HG03045 (cell line): ENCODE measurements at regions not wholly inside any gene's neighbourhood (a gene's known extent, or its start where the extent isn't known, plus 50 kb on each side); places are given as distances from the start of the nearest gene placed in this dataset.
"Not testable (repeated sequence)": the region's sequence is repeated elsewhere in the genome, so short reads cannot be mapped to it uniquely, and the experiment has no call there.

Source experiments
- ATAC-seq: cut with Tn5 transposase; IDR thresholded peaks from one replicate; pipeline ENCODE4 v1.9.1; 2021; ENCODE audit warnings: mild to moderate bottlenecking, moderate library complexity; ENCODE audit not compliant: unreplicated experiment

DNA sequence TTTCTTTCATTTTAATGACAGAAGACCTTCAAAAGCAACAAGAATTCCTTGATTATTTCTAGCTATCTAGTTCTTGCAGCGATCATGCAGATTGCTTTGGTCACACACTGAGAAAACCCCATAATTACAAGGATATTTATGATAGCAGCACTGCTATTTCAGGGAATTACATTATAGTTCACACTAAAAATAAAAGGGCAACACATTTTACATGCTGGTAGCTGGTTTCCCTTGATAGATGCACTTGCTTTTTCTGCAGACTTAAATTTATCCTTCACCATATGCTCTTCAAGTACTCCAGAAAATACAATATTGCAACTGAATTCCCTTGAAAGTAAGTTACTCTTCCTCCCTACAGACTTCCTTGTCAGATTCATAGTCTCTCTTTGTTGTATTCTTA lies 751.1 kb downstream of the CCDC85A start:
- no peak for ATAC-seq

DNA sequence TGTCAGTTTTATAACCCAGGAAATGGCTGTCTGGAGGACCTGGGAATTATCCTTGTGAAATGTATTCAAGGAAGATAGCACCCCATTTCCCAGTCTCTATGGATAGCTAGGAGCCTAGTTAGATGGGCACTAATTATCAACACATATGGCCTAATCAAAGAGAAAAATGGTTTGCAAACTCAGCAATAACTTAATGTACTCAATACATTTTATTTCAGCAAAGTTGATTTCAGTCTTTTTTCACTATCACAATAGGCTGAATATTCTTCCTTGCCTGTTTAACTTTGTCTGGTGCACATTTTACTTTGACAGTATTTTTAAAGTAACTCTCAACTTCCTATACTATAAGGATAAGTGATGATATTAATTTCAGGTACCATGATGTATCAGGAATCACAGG lies 756.3 kb downstream of the CCDC85A start:
- ATAC-seq: no peak

DNA sequence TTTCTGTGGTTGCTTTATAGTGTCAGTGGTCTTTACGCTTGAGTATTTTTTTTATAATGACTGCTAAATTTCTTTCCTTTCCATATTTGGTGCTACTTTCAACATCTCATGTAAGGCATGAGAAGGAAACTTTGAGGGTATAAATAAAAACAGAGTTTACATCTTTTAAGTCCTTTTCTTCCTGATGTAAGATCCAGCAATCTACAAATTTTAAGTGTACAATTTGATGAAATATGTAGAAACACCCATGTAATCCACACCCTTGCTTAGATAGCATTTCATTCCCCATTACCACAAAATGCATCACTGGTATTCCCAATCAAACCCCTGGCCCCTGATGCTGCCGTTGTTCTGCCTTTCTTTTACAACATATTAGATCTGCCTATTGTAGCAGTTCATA lies 769.1 kb downstream of the CCDC85A start:
- ATAC-seq: no peak

DNA sequence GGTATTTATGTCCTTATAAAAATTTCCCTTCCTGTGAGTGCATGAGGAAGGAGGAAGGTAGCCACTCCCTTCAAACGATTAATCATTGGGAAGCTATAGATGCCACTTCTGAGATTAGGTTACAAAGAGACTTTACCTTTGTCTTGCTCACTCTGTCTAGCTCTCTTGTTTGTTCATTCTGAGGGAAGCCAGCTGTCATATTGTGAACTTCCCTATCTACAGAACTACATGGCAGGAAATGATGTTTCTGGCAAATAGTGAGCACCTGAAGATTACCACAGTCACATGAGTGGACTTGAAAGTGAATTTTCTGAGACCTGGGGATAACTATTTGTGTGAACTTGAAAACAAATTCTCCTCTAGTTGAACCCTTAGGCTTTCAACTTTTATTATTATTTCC lies 776.8 kb downstream of the CCDC85A start:
- ATAC-seq: no peak

DNA sequence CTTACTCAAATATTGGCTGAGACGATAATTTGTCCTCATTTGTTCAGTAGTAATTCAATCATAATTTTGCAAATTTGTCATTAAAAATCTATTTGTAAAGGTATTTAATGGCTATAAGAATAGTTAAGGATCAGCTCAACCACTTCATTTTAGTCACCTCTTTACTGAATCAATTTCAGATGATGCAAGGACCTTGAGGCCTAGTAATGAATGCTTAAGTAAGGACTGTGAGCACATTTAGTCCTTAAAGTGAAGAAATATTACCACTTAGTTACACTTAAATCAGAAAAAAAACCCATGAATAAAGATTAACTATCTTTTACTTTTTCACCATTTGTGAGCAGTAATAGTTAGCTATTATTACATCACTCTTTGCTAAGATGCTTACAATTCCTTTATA lies 778.9 kb downstream of the CCDC85A start:
- no peak for ATAC-seq

DNA sequence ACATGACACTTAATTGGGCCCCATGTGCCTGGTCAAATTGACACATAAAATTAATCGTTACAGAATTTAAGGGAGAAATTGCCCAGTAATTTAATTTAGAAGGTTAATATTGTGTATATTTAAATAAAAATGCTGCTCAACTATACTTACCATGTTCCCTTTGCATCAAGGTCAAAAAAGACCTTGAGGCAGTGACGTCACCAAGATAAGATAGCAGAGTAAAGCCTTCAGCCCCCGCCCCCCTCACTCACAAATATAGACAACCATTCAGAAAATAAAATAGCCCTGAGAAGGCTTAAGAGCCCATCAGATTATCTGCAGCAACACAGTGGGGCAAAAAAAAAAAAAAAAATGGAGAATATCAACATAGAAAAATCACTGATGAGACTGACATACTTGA lies 785.7 kb downstream of the CCDC85A start:
- no peak for ATAC-seq

DNA sequence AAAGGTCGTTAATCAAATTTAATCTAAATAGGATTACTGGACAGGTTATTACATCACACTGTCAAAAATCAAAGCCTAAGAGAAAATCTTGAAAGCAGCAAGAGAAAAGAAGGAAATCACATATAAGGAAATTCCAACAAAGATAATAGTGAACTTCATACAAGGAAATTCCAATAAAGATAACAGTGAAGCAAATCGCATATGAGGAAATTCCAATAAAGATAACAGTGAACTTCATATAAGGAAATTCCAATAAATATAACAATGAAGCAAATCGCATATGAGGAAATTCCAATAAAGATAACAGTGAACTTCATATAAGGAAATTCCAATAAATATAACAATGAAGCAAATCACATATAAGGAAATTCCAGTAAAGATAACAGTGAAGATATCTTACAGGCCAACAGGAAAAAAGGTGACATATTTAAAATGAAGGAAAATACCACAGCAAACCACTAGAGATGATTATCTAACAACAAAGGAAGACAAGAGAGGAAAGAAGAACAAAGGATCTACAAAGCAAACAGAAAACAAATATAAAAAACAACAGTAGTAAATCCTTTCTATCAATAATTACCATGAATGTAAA lies 787.7 kb downstream of the CCDC85A start:
- no peak for ATAC-seq

DNA sequence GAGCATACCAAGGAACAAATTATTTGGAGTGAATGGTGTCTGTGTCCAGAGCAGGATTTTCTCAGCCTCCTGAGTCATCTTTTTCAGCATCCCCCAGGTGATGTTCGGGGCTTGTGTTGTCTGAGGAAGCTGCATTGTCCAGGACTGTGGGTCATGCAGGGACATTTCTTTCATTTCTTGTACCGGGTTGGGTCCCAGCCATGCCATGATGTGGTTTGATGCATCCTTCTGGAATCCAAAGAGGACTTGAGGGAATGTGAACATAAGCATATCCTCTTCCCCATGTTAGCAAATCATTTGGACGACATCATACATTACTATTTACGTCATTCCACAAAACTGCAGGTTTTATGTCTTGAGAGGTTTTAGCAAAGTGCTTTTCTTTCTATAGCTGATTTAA lies 797.8 kb downstream of the CCDC85A start:
- no peak for ATAC-seq

DNA sequence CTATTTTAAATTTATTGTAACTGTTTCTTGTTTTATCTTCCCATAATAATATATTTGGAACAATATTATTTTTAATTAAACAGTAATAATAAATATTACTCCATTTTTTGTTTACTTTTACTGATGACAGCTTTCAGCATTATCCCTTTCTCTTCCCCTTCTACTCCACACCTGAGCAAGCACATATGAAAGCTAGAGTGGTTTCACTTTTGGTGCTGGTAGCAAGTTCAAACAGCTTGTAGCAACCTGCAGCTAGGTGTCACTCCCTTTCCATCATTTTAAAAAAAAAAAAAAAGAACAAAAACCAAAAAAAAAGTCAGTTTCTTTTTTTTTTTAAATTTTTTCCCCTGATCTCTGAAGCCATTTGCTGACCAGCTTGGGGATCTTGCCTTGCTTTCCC lies 801.8 kb downstream of the CCDC85A start:
- no peak for ATAC-seq

DNA sequence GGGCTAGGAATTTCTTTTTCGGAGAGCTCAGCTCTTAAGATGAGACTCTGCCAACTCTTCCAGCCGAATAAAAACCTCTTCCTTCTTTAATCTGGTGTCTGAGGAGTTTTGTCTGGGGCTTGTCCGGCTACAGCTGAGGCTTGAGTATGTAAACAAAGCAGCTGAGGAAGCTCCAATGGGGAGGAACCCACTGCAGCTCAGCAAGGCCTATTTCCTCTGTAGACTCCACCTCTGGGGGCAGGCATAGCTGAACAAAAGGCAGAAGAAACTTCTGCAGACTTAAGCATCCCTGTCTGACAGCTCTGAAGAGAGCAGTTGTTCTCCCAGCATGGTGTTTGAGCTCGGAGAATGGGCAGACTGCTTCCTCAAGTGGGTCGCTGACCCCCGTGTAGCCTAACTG lies 838.7 kb downstream of the CCDC85A start:
- ATAC-seq: no peak

DNA sequence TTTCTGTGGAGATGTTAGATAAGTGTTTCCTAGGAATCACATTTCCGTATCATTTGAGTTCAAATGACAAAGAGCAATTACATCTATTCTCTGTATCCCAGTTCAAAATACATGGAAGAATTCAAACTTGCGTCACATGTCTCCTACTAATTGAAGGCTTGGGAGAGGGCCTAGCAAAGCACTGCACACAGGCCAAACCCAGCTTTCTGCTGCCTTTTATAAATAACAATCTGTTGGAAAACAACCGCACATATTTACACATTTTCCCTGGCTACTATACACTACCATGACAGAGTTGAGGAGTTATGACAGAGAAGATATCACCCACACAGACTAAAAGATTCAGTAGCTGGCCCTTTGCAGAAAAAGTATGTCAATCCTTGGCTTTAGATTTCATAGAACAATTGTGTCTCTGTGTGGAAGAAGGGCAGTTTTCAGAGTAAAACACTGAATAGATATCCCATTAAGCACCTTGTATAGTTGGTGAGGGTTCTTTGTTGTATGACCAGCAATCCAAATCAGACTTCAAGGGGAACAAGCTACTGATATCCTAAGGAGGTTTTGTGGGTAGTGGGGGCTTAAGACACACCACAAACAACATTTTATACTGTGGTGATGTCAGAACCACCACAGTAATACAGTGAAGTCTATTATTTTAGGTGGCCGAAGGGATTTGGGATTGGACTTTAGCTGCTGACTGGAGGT lies 861.3 kb downstream of the CCDC85A start:
- no peak for ATAC-seq

DNA sequence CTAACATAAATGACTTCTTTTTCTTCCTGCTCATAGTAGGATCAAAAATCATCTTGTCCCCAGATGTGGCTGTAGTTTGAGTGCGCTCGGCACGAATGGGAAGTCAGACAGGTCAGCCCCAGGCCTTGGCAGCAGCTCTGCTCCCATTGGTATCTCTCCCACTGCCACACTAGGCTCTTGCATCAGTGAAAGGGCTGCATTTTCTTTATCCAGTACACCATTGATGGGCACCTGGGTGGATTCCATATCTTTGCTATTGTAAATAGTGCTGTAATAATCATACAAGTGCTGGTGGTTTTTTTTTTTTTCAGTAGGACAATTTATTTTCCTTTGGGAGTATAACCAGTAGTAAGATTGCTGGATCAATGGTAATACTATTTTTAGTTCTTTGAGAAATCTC lies 865.5 kb downstream of the CCDC85A start:
- ATAC-seq: no peak

DNA sequence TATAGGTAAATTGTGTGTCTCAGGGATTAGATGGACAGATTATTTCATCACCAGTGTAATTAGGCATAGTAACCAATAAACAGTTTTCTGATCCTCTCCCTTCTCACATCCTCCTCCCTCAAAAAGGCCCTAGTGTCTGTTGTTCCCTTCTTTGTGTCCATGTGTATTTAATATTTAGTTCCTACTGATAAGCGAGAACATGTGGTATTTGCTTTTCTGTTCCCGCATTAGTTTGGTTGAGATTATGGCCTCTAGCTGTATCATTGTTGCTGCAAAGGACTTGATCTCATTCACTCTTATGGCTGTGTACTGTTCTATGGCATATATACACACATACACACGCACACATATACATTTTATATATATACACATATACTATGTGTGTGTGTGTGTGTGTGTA lies 866.2 kb downstream of the CCDC85A start:
- no peak for ATAC-seq

DNA sequence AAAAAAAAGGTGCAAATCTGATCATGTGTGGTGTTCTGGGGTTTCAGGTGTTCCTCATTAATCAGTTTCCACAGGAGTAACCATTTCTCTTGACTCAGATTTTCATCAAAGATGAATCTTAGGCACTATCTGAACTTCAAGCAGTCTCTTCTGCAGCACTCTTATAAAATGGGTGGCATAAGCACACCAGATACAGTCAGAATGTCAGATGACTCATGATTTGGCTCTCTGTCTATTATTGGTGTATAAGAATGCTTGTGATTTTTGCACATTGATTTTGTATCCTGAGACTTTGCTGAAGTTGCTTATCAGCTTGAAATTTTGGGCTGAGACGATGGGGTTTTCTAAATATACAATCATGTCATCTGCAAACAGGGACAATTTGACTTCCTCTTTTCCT lies 882.5 kb downstream of the CCDC85A start:
- not testable (repeated sequence) for ATAC-seq

DNA sequence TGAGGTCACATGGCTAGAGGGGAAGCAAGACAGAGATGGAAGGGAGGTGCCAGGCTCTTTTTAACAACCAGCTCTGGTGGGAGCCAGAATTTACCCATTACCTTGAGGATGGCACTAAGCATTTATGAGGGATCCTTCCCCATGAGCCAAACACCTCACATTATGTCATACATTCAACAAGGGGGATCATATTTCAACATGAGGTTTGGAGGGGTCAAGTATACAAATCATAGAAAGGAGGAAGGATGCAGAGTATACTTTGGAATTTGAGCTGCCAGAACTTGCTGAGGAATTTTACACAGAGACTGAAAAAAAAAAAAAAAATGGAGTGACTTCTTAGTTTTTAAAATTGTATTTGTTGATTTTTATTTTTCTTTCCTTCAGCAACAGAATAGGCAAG lies 891.4 kb downstream of the CCDC85A start:
- no peak for ATAC-seq

DNA sequence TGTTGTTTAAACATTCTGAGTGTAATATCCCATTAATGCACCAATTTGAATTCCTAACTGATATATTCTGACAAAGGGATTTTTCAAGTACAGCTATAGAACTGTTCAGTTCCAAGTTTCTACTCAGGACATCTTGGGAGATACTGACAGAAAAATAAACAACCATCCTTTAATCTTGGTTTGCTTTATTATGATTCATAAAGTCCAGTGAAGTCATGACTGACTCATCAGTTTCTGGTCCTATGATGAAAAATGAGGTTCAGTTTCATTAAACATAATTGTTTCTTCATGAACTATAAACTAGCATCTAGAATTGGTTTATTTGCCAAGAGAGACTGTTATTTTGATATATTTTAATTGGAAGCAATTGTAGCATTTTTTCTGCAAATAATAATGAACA lies 896.2 kb downstream of the CCDC85A start:
- no peak for ATAC-seq

DNA sequence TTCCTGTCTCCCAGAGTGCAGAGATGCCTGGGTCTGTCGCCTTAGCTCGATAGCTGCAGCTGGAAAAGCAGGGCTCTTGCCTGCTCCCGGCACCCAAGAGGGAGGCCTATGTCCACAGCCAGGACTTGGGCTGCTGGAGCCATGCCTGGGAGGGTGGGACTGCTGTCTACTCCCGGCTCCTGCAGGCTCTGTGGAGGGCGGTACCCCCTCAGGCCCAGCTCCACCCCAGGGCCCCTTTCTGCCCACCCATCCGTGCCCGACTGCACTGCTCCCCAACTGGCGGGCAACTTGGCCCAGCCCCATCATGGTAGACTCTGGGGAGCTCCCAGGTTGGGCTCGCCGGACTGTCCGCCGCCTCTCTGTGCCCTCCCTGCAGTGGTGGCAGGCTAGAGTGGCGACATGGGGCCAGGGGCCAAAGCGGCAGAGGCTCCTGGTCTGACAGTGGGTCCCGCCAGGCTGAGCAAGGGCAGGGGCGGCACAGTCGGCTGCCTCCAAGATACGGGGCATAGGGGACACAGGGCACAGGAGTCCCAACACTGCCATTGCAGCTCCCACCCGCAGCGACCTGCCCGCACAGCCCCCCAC lies 901.0 kb downstream of the CCDC85A start:
- ATAC-seq: no peak

DNA sequence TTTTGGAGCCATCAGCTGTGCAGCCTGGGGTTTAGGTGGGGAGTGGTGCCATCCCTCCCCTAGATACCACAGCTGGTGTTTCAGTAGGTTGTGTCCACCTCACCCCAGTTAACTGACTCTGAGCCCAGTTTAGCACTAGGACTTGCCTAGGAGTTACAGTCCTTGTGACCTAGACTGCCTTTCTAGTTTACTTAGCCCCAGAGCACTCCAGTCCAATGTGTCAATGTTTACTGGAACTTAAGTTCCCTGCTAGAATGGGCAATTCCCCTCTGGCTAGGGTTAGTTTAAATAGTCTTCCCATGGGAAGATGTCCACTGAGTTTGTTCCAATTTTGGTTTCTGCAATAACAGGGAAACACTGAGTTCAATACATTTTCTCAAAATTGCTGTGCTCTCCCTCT lies 909.2 kb downstream of the CCDC85A start:
- ATAC-seq: no peak

DNA sequence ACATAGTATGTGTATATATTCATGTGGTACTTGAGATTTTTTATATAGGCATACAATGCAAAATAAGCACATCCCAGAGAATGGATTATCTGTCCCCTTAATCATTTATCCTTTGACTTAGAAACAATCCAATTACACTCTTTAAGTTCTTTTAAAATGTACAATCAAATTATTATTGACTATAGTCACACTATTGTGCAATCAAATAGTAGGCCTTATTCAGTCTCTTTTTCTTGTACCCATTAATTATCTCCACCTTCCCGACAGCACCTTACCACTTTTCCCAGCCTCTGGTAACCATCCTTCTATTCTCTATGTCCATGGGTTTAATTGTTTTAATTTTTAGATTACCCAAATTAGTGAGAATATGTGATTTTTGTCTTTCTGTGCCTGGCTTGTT lies 914.1 kb downstream of the CCDC85A start:
- ATAC-seq: no peak

DNA sequence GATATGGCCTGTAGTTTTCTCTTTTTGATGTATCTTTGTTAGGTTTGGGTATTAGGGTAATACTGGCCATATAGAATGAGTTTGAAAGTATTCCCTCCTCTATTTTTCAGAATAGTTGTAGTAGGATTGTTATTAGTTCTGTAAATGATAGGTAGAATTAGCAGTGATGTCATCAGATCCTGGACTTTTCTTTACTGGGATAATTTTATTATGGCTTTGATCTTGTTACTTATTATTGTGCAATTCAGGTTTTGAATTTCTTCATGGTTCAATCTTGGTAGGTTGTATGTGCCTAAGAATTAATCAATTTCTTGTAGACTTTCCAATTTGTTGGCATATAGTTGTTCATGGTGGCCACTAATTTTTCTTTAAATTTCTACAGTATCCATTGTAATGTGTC lies 916.6 kb downstream of the CCDC85A start:
- no peak for ATAC-seq

DNA sequence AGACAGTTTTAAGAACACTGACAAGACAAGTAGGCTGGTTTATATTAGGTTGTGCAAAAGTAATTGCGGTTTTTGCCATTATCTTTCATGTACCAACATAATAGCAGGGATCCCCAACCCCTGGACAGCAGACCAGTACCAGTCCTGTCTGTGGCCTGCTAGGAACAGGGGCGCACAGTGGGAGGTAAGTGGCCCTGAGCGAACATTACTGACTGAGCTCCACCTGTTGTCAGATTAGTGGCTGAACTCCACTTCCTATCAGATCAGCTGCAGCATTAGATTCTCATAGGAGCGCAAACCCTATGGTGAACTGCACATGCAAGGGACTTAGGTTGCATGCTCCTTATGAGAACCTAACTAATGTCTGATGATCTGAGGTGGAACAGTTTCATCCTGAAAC lies 921.9 kb downstream of the CCDC85A start:
- no peak for ATAC-seq

DNA sequence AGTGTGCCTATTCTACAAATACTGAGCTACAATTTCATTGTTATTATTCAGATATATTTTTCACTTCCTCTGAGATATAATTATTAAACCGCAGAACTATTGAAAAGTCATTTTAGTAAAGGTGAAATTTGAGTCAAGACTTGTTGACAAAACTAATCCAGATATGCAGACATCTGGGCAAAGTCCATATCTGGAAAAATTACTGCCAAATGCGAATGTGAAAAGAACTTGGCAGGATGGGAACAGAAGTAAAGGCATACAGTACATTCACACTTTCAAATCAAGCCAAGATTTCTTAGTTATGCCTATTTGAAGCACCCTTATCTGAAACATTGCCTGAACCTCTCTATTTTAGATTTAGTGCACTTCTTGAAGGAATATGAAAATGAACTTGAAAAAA lies 923.6 kb downstream of the CCDC85A start:
- no peak for ATAC-seq

DNA sequence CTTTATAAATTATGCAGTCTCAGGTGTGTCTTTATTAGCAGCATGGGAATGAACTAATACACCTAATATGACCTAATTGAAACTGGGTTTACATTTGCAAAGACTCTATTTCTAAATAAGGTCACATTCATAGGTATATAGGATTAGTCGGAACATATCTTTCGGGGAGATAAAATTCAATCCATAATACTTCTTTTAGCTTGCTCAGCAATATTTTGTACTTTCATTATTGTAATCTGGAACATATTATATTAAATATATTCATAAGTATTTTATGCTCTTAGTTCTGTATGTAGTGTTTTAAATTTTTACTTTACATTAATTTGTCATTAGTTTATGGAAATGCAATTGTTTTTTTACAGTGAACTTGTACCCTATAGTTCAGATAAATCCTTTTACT lies 927.7 kb downstream of the CCDC85A start:
- ATAC-seq: no peak
